IPS-NIHi11 (cell line): ENCODE measurements at regions not wholly inside any gene's neighbourhood (a gene's known extent, or its start where the extent isn't known, plus 50 kb on each side); places are given as distances from the start of the nearest gene placed in this dataset.

Experiments
- DNase-seq: peaks from one replicate; pipeline ENCODE4 v3.0.0; 2012; ENCODE audit warnings: mixed read lengths, low spot score

GRCh38 chr10:29163746-29164145, 125.1 kb upstream of the LYZL1 start:
- DNase-seq: no peak

GRCh38 chr10:29166713-29167112, 122.2 kb upstream of the LYZL1 start:
- no peak for DNase-seq

GRCh38 chr10:29169021-29169420, 119.8 kb upstream of the LYZL1 start:
- no peak for DNase-seq

DNA sequence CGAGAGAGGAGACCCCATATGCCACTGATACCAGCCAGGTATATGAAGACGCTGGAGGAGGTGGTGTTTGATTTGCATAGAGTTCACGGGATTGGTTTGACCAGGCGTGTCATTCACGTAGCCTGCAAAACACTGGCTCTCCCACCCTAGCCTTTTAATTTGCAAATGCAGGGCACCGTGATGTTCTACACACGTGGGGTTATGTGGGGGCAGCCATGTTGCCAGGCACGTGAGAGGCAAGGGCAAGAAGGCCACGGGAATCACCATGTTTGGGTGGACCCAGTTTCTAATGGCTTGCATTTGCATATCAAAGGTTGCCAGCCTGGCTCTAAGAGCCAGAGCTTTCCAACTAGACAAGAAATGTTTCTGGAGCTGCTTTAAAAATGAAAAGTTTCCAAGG, 117.2 kb upstream of the LYZL1 start:
- no peak for DNase-seq

- no peak for DNase-seq
These were observed 114.5 kb upstream of the LYZL1 start for GRCh38 chr10:29174389-29174788.

- no peak for DNase-seq
These were observed 111.7 kb upstream of the LYZL1 start for GRCh38 chr10:29176845-29177832.

GRCh38 chr10:29181936-29182335, 106.9 kb upstream of the LYZL1 start:
- no peak for DNase-seq

DNA sequence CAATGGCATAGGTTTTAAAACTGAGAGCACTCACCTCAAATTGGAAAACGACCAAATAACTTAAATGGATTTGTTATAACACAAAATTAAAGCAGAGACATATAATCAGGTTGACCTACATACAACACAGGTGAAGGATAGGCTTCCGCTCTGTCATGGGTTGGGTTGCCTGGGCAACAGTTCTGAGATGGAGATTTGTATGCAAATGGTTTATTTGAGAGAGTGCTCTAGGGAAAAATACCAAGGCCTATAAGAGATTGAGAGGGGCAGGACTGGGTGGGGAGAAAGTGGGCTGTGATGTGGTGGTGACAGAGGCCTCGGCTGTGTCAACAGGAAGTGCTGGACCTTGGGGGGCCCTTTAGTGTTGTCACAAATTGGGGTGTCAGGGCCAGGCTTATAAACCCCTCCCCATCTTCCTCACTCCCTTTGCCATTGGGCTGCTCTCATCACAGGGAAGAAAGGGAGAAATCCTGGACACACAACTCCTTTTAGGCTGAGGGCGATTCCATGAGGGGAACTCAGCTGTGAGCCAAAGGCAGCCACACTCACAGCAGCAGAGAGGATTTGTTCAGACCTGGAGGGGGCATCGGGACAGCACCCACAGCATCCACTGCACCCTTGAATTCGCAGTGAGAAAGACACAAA, 105.4 kb upstream of the LYZL1 start:
- no peak for DNase-seq

- no peak for DNase-seq
These were observed 104.5 kb upstream of the LYZL1 start for GRCh38 chr10:29184205-29185000.

DNA sequence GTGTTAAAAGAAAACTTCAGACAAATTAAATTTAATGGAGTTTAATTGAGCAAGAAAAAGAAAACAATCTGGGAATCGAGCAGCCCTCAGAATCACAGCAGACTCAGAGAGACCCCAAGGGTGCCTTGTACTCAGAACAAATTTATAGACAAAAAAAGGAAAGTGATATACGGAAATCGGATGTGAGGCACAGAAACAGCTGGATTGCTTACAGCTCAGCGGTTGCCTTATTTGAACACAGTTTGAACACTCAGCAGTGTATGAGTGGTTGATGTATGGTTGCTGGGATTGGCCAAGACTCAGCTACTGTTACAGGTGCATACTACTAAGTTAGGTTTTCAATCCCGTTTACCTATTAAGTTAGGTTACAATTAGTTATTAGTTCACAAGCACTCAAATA, 103.8 kb upstream of the LYZL1 start:
- no peak for DNase-seq

DNA sequence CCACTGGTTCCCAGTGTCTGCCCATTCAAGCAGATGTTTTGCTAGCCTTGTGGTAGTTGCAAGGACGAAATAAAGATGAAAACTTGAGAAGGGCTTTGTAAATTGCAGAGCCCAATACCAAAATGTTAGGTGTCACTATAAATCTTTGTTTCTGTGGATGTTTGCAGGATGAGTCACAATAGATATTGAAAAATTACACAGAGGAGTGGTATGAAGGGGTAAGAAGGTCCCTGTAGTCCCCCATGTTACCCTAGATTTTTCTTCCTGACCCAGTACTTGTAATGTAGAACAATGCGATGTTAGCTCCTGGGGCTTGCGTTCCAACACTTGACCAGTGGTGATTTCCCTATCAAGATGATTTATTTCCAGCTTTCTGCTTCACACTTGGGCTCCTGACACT, 102.6 kb upstream of the LYZL1 start:
- no peak for DNase-seq

- no peak for DNase-seq
These were observed 99.6 kb upstream of the LYZL1 start for GRCh38 chr10:29189256-29189655.

DNA sequence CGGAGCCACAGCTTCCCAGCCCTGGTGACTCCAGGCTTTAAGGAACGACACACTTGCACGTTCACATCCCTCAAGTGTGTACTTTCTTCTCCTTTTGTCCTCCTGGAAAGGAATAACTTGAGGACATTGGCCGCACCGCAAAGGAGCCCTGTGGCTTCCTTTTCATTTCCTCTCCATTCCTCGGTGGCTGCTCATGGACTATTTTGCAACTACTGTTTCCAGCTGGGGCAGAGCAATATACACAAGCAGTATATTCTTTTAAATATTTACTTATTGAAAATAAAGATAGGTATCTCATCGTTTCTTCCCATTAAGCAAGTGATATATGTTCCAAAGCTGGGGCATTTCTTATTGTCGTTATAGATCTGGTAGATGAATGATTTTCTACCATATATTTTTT, 97.2 kb upstream of the LYZL1 start:
- no peak for DNase-seq

DNA sequence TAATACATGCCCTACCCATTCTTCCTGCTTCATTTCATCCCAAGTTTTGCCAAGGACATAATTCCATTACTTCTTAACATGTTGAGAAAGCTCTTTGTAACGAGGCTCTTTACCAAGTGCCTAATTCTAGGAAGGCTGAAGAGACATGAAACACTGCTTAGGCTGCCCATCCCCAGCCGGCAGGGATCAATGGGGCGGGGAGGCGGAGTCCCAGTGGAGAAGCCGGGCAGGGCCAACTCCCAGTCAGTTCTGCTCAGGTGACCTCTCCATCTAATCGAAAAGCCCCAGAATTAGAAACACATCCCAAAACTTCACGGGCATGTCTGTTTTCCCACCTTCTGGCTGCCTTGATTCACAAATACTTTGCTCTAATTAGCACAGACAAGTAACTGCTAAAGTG, 89.5 kb upstream of the LYZL1 start:
- DNase-seq: peak; percentile 36

DNA sequence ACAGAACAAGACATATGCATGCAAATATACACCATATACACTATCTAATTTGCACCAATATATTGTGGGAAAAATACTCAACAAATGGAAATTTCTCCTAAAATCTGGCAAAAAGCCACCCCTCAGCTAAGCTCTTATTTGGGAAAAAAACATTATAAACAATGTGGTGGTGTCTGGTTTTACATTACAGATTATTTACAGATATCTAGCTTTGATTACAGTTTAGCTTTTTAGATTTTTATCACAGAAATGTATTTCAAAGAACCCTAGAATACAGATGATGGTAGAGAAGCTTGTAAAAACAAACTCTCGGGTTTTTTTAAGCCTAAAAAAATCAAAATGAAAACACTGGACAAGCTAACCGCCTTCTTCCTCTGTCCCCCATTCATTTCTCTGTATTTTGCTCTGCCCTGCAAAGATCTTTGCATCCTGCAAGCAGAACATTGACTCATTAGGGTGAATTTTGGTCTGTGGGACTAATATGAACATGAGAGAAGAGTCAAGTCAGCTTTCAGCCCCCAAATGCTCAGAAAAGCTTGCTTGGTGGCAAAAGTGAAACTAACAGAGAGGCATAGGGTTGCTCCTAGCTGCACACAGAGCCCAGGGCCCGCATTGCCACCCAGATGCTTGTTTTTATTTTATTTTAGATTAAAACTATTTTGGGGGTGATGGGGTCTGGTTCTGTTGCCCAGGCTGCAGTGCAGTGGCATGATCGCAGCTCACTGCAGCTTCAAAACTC, 88.8 kb upstream of the LYZL1 start:
- DNase-seq: no peak

DNA sequence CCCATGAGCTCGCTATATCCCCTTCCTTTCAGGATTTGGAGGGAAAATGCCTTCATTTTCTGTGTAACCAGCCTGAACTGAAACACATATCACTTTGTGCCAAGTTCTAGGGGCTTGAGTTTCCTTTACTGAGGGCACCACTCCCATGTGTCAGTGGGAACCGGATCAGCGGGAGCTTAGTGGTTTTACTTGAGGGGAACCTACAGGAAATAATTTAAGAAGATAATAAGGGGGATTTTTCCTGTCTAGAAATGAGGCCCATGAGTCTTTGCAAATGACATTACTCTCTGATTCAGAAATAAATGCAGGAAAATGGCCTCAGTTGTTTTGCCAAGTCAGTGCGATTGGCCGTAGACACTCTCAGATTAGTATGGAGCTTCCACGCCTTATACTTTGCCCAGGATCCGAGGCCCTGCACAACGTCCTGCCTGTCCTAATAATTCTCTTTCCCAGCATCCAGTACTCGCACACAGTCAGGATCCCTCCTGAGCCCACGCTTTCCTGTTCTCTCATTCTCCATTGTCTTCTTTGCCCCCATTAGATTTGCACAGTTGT, 86.4 kb upstream of the LYZL1 start:
- DNase-seq: no peak

- DNase-seq: no peak
These were observed 85.4 kb upstream of the LYZL1 start for GRCh38 chr10:29203432-29203831.

GRCh38 chr10:29204070-29204800, 84.6 kb upstream of the LYZL1 start:
- peak; percentile 68 for DNase-seq

- no peak for DNase-seq
These were observed 83.1 kb upstream of the LYZL1 start for GRCh38 chr10:29205787-29206186.

DNA sequence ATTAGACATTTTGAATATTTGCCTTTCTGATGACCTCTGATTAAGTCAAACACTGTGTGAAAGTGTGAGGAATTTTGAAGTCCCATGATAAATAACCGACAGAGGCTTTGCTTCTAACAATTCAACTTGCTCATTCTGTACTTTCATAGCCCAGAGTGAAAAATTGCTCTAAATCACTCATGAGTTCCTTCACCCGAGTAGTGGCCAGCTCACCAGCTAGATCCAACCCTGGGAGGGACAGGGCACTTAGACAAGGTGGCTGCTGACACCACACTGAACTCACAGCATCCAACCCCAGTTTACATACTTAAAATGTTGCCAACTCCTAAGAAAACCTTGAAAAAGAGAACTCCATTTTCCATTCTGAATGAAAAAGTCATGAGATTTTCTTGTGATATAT, 80.0 kb upstream of the LYZL1 start:
- DNase-seq: no peak

- no peak for DNase-seq
These were observed 79.0 kb upstream of the LYZL1 start for GRCh38 chr10:29209830-29210229.
